Activated CD4-positive, CD25-positive, alpha-beta regulatory T cell treated with anti-CD3 and anti-CD28 coated beads, Interleukin-2, amount 50 U/mL, for 72 hours (primary cell): ENCODE measurements at regions not wholly inside any gene's neighbourhood (a gene's known extent, or its start where the extent isn't known, plus 50 kb on each side); places are given as distances from the start of the nearest gene placed in this dataset.
"Not testable (repeated sequence)": the region's sequence is repeated elsewhere in the genome, so short reads cannot be mapped to it uniquely, and the experiment has no call there.

Source experiments
- DNase-seq: peaks from one replicate; pipeline ENCODE4 v3.0.0; 2021

DNA sequence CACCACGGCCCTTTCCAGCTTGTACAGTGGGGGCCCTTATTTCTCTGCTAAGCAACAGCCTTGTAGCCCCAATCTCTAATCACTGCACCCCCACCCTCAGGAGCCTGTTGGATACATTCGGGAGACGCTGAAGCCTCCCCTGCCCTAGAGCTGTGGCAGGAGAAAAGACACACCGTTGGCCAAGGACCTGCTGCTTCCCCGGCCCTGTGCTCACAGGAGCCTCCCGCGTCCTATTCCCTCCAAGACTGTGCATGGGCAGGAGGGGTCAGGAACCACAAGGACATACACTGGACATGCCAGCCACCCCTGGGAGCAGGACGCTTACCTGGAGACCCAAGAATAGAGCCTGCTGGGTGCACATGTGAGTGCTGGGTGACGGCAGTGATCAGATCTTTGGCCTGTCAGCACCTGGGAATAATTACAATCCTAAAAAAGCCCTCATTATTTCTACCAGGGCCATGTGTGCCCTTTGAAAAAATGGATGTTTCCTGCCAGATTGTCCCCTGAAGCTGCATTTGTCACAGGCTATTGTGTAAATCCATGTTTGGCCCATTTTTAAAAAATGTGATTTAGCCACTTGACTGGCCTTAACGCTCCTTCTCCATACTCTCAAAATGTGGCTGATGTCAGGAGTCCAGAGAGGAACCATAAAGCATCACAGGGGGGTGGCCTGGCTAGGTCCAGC lies 590.6 kb downstream of the MATN1 start:
- no peak for DNase-seq

DNA sequence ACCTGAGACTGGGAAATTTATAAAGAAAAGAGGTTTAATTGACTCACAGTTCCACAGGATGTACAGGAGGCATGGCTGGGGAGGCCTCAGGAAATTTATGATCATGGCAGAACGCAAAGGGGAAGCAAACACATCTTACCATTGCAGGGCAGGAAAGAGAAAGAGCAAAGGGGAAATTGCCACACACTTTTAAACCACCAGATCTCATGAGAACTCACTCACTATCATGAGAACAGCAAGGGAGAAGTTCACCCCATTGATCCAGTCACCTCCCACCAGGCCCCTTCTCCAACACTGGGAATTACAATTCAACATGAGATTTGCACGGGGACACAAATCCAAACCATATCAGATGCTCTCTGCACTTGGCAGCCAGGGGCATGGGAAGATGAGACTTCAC lies 592.8 kb downstream of the MATN1 start:
- not testable (repeated sequence) for DNase-seq

DNA sequence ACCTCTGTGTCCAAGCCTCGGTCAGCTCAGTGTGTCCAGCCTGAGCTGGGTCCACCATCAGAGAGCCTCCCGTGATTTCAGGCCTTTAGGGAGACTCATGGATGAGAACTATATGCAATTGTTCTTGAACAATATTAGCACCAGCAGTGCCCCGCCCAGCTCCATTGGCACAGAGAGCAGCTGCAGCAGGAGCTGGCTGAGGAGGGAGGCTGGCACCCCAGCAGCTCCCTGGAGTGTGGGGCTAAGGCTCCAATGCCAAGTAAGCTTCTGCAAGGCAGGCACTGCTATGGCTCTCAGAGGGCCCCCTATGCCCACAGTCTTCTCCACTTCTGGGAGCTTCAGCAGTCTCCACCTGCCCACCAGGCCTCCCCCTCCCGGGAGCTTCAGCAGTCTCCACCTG lies 593.3 kb downstream of the MATN1 start:
- DNase-seq = no peak

DNA sequence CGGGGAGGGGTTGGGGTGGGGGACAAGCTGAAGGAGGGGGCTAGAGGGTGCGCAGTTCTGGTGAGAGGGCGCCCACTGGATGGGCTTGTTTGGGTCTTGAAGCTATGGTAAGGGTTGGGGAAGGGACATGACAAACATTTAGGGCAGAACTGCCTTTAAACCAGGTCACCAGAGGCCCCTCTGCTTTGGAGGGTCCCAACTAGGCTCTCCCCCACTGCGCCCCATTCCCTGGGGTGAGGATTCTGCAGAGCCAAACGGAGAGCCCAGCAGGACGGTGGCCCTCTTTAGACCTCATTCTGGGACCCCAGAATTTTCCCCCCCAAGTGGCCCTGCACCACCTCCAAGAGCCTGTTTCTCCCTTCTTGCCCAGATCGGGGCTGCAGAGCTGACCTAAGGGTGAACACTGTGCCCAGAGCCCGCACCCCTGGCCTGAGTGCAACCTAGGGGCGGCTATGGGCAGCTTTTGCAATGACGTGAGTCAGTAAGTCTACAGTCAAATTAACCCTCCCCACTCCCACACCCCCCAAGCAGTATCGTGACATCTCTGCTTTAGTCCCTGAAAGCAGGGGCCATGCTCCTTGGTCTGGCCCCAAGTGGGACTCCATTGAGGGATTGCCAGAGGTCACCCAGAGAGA lies 593.8 kb downstream of the MATN1 start:
- DNase-seq = no peak

DNA sequence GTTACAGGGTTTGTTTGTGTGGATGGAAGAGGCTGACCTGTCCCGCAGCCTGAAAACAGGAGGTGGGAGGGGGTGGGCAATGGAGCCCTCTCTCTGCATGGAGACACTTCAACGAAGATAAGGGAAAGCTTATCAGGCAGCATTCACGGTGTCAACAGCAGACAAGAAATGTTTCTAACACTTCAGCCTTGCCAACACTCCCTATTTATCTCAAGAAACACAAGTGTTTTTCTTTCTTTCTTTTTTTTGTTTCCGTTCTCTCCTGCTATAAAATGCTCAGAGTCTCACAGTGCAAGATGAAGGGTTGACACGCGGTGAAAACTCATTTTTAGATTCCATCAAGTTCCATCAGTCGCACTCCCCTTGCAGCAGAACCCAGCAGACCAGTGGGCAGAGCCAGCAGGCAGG lies 594.4 kb downstream of the MATN1 start:
- no peak for DNase-seq

DNA sequence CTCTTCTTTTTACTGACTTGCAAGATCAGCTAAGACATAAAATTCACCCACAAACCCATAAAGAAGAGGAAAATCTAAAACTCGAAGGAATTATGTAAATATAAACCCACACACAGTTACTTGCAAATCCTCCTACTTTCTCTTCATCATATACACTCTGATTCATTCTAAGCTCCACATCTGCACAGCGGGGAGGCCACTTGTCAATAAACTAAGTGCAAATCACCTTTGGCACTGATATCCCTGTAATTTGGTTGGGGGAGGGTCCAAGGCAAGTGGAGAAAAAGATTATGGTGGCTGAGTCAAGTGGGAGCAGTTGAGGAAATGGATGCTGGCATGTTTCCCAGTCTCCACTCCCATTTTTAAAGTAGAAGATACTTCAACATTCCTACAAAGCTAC lies 596.5 kb downstream of the MATN1 start:
- DNase-seq = no peak

DNA sequence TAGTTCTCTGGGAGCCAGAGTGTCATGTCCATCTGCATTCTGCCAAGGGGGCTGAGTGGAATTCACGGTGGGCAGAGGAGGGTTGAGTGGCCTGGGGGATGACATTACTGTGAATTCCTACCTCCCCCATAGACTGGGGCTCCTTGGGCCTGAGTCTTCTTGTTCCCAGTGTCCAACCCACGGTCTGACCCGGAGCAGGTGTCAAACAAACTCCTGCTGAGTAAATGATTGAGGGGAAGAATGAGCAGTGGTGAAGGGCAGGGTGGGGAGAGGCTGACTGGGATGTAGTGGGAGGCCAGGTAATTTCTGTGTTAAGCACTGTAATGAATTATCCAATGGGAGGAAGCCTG lies 597.6 kb downstream of the MATN1 start:
- DNase-seq = no peak

DNA sequence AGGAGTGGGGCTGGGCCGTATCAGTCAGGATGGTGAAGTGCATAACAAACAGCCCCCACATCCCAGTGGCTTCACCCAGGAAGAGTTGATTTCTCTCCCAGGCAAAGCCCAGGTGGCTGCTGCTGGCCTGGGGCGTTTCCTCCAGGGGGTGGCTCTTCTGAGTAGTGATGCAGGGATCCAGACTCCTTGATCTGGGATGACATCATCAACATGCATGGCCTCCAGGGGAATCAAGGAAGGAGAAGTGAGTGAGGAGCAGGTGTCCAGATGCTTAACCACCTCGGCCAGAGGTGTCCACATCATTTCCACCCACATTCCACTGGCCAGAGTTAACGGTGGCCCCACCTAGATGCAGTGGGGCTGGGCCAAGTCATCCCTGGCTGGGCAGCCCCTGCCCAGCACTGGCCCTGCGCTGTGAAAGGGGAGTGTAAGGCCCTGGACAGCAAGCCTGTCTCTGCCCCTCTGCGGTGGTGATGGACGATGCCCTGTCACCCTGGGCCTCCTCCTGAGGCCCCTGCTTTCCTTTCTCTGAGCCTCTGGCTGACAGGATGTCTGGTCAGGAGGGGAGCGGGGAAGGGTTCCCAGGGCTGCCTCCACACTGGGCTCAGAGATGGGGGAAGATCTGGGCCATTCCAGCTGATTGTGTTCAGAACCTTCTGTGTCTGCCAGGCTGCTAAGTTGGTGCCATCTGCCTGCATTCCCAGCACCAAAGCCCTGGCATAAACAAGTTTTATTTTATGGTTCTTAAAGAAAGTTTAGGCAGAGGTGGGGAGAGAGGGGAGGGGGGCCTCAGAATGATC lies 598.2 kb downstream of the MATN1 start:
- no peak for DNase-seq

DNA sequence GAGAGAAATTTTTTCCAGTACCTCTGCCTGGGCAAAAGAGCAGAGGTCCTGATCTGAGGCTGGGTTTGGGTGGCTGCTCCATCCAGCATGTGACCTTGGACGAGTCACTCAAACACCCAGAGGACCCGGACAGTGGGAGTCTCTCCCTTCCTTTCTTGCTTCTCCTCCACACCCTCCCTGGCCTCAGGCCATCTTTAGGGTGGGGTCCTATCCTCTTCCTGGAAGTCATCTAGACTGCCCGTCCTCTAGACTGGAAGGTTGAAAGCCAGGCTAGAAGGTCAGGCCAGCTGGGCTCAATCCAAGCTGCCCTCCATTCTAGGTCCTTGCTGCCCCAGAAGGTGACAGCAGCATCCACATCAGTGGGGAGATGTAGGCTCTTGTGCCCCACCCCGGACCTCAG lies 599.5 kb downstream of the MATN1 start:
- DNase-seq = no peak

DNA sequence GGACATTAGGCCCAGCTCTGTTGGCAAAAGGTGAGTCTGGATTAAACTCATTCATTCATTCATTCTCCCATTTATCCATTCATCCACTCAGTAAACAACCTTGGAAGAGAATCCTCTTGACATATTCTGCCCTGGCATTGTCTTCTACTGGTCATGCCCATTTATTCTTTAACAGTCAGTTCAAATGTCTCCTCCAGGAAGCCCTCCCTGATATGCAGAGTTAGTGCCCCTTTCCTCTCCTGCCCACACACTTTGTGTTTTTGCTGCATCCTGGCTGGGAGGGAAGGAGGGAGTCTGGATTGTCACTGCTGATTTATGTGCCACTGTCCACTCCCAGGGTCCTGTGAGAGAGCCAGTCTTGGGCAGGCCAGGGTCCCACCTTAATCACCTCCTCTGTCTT lies 600.3 kb downstream of the MATN1 start:
- no peak for DNase-seq

DNA sequence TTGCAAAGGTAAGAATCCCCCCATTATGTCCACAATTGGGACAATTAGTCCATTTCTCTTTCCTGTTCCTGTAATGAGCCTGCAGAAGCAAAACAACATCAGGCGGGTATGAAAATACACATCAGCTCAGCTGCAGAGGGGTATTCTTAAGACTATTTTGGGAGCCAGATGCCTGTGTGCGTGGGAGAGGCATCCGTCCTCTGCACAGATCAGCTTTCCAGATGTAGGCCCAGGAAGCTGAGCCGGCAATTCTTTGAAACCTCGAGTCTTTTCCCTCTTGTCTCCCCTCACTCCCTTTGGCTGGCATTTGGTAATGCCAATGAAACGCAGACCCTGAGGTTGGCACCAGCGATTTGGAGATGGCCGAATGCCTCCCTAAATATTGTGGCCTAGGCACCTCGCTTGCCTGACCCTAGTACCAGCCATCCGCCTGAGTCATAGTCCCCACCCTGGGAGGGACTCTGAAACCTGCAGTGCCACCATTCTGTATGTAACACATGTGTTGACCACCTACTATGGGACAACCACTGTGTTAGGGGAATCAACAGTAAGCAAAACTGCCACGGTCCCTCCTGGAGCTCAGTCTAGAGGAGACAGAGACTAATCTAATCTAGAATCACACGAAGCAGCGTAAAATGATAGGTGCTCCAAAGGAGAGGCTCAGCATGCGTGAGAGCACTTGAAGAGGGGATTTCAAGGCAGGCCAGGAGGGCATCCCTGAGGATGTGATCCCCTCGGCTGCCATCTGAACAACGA lies 603.0 kb downstream of the MATN1 start:
- DNase-seq = no peak

DNA sequence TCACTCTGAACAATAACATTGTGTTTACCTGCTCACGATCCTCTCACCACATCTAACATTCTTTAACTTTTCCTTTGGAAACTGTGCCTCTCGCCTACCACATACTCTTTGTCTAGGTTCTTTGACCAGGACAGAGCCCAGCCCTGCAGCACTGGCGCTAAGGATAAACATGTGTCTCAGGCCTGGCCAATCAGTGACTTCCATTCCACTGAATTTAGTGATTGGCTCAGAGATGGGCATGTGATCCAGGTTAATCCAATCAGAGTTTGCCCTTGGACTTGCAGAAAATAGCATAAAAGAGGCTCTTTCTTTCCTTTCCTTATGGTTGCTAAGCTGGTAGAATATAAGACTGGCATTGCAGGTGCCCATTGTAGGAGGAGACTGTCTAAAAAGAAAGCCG lies 605.7 kb downstream of the MATN1 start:
- no peak for DNase-seq

DNA sequence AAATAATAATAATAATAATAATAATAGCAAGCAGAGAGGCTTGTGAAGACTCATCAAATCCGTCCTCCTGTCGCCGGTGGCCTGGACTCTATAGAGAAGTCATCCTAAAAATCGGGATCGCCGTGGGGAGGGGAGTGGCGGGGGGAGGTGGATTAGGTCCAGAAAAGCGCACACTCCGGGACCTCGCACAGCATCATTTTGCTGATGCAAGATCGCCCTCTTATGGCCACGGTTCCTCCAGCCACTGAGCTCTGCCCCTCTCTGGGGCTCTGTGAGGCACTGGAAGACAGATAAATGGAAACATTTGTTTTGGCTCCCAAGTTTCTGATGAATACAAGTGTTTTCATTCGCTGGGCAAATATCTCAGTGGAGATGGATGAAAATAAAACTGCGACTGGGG lies 612.0 kb downstream of the MATN1 start:
- no peak for DNase-seq

DNA sequence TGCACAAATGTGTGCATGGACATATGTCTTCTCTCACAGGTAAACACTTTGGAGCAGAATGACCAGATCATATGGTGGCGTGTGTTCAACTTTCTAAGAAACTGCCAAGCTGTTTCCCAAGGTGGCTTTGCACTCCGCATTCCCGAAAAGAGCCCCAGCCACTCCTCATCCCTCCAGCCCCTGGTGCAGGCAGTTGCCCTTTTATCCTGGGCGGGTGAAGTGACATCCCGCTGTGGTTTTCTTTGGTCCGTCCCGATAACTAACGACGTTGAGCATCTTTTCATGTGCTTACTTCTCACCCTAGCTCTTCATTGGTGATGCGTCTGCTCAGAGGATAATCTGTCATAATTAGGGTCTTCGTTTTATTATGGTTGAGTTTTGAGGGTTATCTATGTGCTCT lies 612.5 kb downstream of the MATN1 start:
- no peak for DNase-seq

DNA sequence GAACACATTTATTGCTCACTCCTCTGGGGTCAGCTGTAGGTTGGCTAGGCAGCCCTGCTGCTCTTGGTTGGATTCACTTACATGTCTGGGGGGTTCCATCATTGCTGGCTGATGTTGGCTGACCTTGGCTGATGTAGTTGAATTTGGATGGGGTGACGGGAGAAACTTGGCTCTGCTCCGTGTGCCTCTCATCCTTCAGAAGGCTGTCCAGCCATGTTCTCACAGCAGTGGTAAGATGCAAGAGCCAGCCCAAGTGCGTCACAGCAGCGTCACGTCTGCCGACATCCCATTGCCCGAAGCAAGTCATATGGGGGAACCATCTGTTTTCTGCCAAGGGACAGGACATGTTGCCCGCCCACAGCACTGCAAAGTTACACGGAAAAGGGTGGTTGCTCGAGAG lies 613.5 kb downstream of the MATN1 start:
- no peak for DNase-seq

DNA sequence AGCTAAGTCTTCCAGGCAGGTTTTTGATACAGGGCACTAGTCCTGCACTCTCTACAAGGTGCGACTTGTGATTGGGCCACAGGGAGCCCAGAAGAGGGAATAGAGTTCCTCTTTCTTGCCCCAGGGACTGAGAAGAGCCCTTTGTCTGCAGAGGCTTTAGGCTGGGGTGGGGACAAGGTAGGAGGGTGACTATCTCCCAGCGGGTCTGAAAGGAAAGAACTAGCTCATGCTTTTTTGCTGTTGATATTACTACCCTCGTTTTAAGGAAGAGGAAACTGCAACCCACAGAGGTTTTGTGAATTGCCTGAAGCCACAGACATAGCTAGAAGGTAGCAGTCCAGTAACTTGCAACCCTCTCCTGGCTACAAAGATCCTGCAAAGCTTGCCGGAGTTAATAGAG lies 615.2 kb downstream of the MATN1 start:
- no peak for DNase-seq

DNA sequence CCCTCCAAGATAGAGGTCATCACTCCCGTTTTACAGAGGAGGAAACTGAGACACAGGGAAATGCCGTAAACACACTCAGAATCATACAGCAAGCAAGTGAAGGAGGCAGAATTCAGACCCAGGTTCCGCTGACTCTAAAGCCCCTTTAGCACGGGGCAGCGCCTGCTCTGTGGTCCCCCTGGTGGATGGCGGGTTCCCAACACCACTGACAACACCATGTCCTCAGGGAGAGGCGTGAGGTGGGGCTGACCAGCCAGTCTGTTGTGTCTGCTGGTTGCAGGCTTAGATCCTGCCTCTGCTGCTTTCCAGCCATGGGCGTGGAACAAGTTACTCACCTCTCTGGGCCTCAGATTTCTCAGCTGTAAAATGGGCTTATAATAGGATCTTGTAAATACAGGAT lies 617.3 kb downstream of the MATN1 start:
- no peak for DNase-seq

DNA sequence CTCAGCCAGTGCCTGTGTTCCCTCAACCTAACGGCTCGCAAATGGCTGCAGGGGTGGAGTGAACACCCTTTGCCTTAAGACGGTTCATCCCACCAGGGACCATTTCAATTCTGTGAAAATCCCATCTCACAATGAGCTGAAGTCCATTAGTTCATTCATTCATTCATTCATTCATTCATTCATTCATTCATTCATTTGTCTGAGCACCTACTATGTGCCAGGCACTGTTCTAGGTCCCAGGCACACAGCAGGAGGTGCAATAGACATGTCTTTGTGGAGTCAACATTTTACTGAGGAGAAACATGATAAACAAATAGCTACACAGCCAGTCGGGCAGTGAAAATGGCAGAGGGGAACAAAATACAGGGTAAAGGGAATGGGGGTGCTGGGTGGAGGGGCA lies 618.8 kb downstream of the MATN1 start:
- DNase-seq = no peak

DNA sequence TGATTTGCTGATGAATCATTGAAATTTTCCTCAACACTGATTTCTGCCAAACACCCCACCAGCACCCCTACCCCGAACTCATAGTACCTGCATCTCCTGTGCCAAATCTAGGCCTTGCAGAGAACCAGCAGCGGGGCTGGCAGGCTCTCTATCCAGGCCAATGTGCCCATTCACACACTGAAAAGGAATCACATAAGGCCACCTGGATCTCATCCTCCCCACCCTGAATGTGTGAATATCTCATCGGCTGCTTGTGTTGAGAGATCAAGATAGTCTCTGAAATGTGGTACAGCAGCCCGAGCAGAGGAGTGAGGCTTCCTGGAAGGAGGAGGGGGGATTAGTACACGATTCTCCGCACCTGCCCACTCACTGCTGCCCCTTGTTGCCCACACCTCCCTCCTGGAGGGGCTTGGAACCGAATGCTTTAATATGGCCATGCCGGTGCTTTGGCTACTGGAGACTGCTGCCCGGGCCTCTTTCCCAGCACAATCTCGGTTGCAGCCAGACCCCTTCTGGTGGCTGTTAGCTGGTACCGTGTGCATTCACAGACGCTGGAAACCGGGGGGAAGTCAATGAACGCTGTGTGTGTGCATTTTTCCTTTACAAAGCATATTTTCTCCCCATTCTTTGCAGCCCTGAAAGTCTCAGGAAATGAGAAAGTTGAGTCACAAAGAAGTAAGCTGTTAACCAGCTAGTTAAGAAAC lies 619.5 kb downstream of the MATN1 start:
- no peak for DNase-seq

DNA sequence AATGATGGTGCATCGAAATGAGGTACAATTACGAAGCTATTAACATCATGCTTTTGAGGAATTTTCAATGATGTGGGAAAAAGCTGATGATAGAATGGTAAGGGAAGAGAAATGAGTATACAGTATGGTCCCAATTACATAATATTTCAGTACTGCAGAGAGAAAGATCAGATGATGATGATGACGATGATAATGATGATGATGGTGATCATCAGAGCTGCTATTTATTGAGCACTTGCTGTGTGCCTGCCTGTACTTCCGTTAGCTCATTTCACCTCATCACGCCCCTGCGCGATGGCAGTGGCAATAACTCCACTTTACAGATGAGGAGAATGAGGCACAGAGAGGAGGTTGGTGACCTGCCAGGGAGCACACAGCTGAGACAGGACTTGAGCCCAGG lies 620.8 kb downstream of the MATN1 start:
- DNase-seq = no peak

DNA sequence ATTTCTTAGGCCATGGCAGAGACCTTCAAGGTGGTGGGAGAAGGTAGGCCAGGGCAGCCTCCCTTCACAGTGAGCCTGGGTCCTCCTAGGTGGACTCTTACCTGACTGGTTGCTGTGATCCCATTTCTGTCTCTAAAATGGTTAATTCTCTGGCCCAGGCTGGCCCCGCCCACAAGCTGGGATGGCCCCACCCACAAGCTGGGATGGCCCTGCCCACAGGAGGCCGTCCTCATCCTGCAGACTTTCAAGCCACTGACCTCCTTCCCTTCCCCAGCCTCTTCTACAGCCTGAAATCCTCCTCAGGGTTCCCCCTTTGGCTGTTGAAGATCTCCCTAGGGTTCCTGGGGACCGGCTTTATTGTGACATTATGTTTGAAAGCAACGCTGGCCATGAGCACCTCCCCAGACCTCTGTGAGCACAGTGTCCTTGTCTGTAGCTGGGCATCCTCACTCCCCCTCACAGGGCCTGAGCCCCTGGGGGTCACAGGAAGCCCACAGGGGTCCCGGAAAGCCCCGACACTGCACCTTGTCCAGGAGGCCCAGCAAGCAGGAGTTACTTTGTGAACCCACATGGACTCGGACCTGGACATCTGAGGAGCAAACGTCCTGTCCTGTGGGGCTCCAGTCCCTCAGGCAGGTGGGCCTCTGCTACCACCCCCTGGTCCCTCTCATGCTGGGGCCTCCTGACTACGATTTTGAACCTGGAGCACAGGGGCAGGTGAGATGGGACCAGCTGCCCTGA lies 621.7 kb downstream of the MATN1 start:
- no peak for DNase-seq

DNA sequence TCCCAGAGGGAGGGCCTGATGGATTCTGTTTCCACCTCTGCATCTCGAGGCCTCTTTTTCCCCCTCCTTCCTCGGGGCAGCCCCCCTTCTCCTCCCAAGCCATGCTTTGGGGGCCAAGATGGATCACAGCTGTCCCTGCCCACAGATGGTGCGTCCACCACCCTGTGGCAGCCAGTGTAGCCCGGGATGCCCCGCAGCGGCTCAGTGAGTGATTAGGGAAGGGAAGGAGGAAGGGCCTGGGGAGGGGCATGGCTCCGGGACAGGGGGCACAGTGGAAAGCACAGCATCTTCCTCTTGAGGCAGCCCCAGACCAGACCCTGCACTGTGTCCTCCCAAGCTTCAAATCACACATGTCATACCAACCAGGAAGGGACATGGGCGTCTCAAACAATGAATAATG lies 622.4 kb downstream of the MATN1 start:
- DNase-seq = no peak
